A549 (cell line): ENCODE measurements at regions not wholly inside any gene's neighbourhood (a gene's known extent, or its start where the extent isn't known, plus 50 kb on each side); places are given as distances from the start of the nearest gene placed in this dataset.

ENCODE experiments used
- CTCF ChIP-seq: fragments of >200 bp; sonication (Bioruptor Twin); formaldehyde crosslinking; IDR thresholded peaks from 3 replicates; pipeline ENCODE4 v1.5.1; 2016
- EP300 ChIP-seq, 2 experiments: fragments of >200 bp; sonication (Bioruptor Twin); formaldehyde crosslinking; IDR thresholded peaks; 2 replicates in 1 of 2; 3 replicates in 1 of 2; pipeline ENCODE4 v1.6.1; 2016 to 2017
- REST ChIP-seq: fragments of 200-600 bp; sonication (generic); IDR thresholded peaks from 2 replicates; pipeline ENCODE4 v1.6.1; 2016; ENCODE audit warnings: antibody characterized with exemption, mild to moderate bottlenecking, moderate library complexity
- ZFP36 ChIP-seq: fragments of 450-650 bp; IDR thresholded peaks from 2 replicates; pipeline ENCODE4 v1.6.1; 2014; ENCODE audit warnings: borderline replicate concordance; ENCODE audit not compliant: partially characterized antibody

- no peak for TF ChIP-seq ZFP36
- TF ChIP-seq CTCF = no peak
- no peak for TF ChIP-seq REST
- no peak for TF ChIP-seq EP300 (IDR thresholded peaks at IDR 0.05)
Observed at GRCh38 chr4:115229873-115230272, 116.5 kb upstream of the NDST4 start.
